ENCODE measurements at regions not wholly inside any gene's neighbourhood (a gene's known extent, or its start where the extent isn't known, plus 50 kb on each side); places are given as distances from the start of the nearest gene placed in this dataset.

DNA sequence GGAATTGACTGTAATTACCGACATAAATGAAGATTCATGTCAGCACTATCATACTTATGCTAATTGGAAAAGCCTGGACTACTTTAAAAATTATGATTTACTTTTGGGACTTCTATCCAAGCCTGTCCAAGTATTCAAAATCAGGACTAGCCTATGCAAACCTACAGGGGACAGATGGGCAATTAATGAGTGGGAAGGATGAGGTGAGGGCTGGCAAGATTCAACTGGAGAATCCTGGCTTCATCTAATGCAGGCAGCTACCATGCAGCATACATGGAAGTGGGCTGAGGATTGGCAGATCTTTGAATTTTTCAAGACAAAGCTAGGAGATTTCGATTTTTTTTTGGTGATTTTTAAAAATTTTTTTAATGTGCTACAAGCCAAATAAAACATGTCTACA lies 532.6 kb downstream of the CSNK1G3 start:
- no peak for TF ChIP-seq GATA2 (IDR thresholded peaks at IDR 0.05; ENCODE audit: low read depth, low read length)
- no peak for TF ChIP-seq GATA3 (IDR thresholded peaks at IDR 0.05; ENCODE audit: low read depth, low read length)

Data from SH-SY5Y (cell line).